ENCODE measurements at regions not wholly inside any gene's neighbourhood (a gene's known extent, or its start where the extent isn't known, plus 50 kb on each side); places are given as distances from the start of the nearest gene placed in this dataset.

DNA sequence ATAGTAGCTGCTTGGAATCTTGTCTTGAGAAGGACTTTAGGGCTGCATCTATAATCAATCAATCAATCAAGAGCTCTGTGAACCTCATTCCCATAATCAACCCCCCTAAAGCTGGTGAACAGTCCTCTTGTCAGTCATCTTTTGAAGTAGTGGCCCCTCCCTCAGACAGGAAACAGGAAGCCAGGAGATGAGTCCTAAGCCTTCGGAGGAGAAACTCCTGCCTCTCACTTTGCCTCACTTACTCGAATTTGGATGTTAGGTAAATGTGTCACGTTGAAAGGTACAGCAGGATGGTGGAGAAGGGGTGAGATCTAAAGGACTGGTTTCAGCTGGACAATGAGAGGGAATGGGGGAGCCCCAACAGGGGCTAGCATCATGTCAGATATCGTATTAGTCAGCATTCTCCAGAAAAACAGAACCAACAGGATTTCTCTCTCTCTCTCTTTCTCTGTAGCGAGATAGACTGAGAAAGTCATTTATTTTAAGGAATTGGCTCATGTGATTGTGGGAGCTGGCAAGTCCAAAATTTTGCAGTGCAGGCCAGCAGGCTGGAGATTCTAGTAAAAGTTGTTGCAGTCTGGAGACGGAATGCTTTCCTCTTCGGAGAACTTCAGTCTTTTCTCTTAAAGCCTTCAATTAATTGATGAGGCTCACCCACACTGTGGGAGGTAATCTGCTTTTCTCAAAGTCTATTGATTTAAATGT is 144.4 kb upstream of the PWP1 start:
- TF ChIP-seq ZKSCAN8 (CRISPR knock-in tag; IDR thresholded peaks at IDR 0.05; ENCODE audit: borderline replicate concordance) (no peak), PCBP1 (IDR thresholded peaks at IDR 0.05; ENCODE audit: borderline replicate concordance, low read depth, low read length) (no peak), EP300 (IDR thresholded peaks at IDR 0.05; ENCODE audit: low read depth in 2 of 2, low read length in 2 of 2) (no peak), EP300 (CRISPR knock-in tag; IDR thresholded peaks at IDR 0.05; ENCODE audit: borderline replicate concordance) (no peak), SRSF1 (optimal IDR thresholded peaks at IDR 0.05; ENCODE audit: low read depth, low read length) (no peak), ZNF629 (CRISPR knock-in tag; conservative IDR thresholded peaks at IDR 0.05) (no peak), GATAD2A (CRISPR knock-in tag; IDR thresholded peaks at IDR 0.05) (no peak), FOXK1 (CRISPR knock-in tag; IDR thresholded peaks at IDR 0.05; ENCODE audit: borderline replicate concordance, low read depth) (no peak), CHD2 (IDR thresholded peaks at IDR 0.05; ENCODE audit: low read depth, low read length) (no peak), ZNF10 (CRISPR knock-in tag; IDR thresholded peaks at IDR 0.05; ENCODE audit: borderline replicate concordance, low read depth) (no peak)
- TF ChIP-seq, protein P1, sequence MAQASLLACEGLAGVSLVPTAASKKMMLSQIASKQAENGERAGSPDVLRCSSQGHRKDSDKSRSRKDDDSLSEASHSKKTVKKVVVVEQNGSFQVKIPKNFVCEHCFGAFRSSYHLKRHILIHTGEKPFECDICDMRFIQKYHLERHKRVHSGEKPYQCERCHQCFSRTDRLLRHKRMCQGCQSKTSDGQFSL (CRISPR knock-in tag; IDR thresholded peaks at IDR 0.05), result no peak
- TF ChIP-seq, protein P2, sequence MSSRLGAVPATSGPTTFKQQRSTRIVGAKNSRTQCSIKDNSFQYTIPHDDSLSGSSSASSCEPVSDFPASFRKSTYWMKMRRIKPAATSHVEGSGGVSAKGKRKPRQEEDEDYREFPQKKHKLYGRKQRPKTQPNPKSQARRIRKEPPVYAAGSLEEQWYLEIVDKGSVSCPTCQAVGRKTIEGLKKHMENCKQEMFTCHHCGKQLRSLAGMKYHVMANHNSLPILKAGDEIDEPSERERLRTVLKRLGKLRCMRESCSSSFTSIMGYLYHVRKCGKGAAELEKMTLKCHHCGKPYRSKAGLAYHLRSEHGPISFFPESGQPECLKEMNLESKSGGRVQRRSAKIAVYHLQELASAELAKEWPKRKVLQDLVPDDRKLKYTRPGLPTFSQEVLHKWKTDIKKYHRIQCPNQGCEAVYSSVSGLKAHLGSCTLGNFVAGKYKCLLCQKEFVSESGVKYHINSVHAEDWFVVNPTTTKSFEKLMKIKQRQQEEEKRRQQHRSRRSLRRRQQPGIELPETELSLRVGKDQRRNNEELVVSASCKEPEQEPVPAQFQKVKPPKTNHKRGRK (CRISPR knock-in tag; IDR thresholded peaks at IDR 0.05), result no peak
- TF ChIP-seq, protein P3, sequence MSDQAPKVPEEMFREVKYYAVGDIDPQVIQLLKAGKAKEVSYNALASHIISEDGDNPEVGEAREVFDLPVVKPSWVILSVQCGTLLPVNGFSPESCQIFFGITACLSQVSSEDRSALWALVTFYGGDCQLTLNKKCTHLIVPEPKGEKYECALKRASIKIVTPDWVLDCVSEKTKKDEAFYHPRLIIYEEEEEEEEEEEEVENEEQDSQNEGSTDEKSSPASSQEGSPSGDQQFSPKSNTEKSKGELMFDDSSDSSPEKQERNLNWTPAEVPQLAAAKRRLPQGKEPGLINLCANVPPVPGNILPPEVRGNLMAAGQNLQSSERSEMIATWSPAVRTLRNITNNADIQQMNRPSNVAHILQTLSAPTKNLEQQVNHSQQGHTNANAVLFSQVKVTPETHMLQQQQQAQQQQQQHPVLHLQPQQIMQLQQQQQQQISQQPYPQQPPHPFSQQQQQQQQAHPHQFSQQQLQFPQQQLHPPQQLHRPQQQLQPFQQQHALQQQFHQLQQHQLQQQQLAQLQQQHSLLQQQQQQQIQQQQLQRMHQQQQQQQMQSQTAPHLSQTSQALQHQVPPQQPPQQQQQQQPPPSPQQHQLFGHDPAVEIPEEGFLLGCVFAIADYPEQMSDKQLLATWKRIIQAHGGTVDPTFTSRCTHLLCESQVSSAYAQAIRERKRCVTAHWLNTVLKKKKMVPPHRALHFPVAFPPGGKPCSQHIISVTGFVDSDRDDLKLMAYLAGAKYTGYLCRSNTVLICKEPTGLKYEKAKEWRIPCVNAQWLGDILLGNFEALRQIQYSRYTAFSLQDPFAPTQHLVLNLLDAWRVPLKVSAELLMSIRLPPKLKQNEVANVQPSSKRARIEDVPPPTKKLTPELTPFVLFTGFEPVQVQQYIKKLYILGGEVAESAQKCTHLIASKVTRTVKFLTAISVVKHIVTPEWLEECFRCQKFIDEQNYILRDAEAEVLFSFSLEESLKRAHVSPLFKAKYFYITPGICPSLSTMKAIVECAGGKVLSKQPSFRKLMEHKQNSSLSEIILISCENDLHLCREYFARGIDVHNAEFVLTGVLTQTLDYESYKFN (CRISPR knock-in tag; conservative IDR thresholded peaks at IDR 0.05), result no peak
